HG03064 (cell line): ENCODE measurements at regions not wholly inside any gene's neighbourhood (a gene's known extent, or its start where the extent isn't known, plus 50 kb on each side); places are given as distances from the start of the nearest gene placed in this dataset.
"Not testable (repeated sequence)": the region's sequence is repeated elsewhere in the genome, so short reads cannot be mapped to it uniquely, and the experiment has no call there.

Source experiments
- ATAC-seq: cut with Tn5 transposase; IDR thresholded peaks from one replicate; pipeline ENCODE4 v1.9.1; 2021; ENCODE audit warnings: low read depth; ENCODE audit not compliant: unreplicated experiment

- ATAC-seq, result no peak
These were observed 76.9 kb upstream of the EED start for GRCh38 chr11:86167499-86168164.

GRCh38 chr11:86166287-86166686 is 78.3 kb upstream of the EED start:
- not testable (repeated sequence) for ATAC-seq

GRCh38 chr11:86164106-86164505 is 80.4 kb upstream of the EED start:
- ATAC-seq, result no peak

GRCh38 chr11:86163221-86163876 is 81.2 kb upstream of the EED start:
- not testable (repeated sequence) for ATAC-seq

GRCh38 chr11:86162239-86162638 is 82.3 kb upstream of the EED start:
- no peak for ATAC-seq

- ATAC-seq, result no peak
These were observed 82.7 kb upstream of the EED start for GRCh38 chr11:86161837-86162236.

- ATAC-seq, result no peak
These were observed 83.2 kb upstream of the EED start for GRCh38 chr11:86161336-86161735.

GRCh38 chr11:86160541-86161149 is 83.9 kb upstream of the EED start:
- no peak for ATAC-seq

- ATAC-seq, result no peak
These were observed 85.0 kb upstream of the EED start for GRCh38 chr11:86159581-86159891.

GRCh38 chr11:86158704-86159580 is 85.6 kb upstream of the EED start:
- no peak for ATAC-seq

GRCh38 chr11:86157797-86158378 is 86.7 kb upstream of the EED start:
- ATAC-seq, result no peak

- no peak for ATAC-seq
These were observed 87.6 kb upstream of the PICALM start for GRCh38 chr11:86156397-86156955.

- ATAC-seq, result no peak
These were observed 86.4 kb upstream of the PICALM start for GRCh38 chr11:86155200-86155844.

- ATAC-seq, result no peak
These were observed 84.6 kb upstream of the PICALM start for GRCh38 chr11:86153439-86153838.

- no peak for ATAC-seq
These were observed 84.0 kb upstream of the PICALM start for GRCh38 chr11:86152901-86153300.

GRCh38 chr11:86152006-86152862 is 83.3 kb upstream of the PICALM start:
- ATAC-seq, result no peak

- no peak for ATAC-seq
These were observed 82.5 kb upstream of the PICALM start for GRCh38 chr11:86151174-86152005.

GRCh38 chr11:86150847-86151173 is 81.9 kb upstream of the PICALM start:
- no peak for ATAC-seq
